DOHH2 (cell line): ENCODE measurements at regions not wholly inside any gene's neighbourhood (a gene's known extent, or its start where the extent isn't known, plus 50 kb on each side); places are given as distances from the start of the nearest gene placed in this dataset.

Source experiments
- CTCF ChIP-seq: fragments of 200-600 bp; sonication (generic); IDR thresholded peaks from one replicate; pipeline ENCODE4 v1.5.1; 2014; ENCODE audit warnings: antibody characterized with exemption, mild to moderate bottlenecking, low read depth, low read length; ENCODE audit not compliant: poor library complexity, severe bottlenecking
- EZH2phosphoT487 ChIP-seq: fragments of 200-600 bp; sonication (generic); IDR thresholded peaks from 2 replicates; pipeline ENCODE4 v1.6.1; 2017; ENCODE audit warnings: borderline replicate concordance, mild to moderate bottlenecking, antibody characterized with exemption, low read length, moderate library complexity, mixed read lengths

DNA sequence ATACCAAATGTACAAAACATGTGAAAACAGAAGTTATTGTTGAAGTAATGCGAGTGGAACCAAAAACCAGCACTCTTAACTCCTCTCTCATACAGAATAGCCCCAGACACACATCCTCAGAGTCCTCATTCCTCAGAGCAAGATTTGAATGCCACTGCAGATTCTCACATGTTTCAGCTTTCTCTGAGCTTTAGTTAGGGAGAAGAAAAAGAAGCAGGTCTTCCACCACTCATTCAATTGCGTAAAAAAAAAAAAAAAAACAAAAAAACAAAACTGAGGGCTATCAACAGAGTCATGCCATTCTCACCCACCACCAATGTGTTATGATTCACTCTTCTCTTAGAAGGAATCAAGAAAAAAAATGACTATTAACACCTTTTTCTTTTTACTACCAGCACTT is 287.7 kb downstream of the IPMK start:
- TF ChIP-seq CTCF (no peak), EZH2phosphoT487 (no peak)
